ENCODE measurements at regions not wholly inside any gene's neighbourhood (a gene's known extent, or its start where the extent isn't known, plus 50 kb on each side); places are given as distances from the start of the nearest gene placed in this dataset.

DNA sequence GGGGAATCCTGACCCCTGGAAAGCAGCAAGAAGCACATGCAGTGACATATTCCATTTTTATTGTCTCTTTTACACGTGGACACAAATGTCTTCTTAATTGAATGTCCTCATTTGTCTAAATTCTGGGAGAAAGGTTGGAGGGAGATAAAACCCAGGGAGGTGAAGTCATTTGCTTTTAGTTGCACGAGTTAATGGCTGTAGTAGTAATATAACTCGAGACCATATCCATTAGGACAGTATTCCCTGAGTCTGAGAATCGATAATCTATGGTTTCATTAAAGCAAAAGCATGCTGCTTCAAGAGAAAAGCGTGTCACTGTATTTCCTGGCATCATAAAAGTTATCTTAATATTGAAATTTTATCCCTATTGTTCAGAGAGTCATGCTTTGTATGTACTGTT lies 216.0 kb upstream of the PELI2 start:
- TF ChIP-seq SUZ12 (IDR thresholded peaks at IDR 0.05; ENCODE audit: extremely low read depth, insufficient read depth, insufficient read length) (no peak), YY1 (IDR thresholded peaks at IDR 0.05; ENCODE audit: insufficient read depth, insufficient read length) (no peak)
